HG03378 (cell line): ENCODE measurements at regions not wholly inside any gene's neighbourhood (a gene's known extent, or its start where the extent isn't known, plus 50 kb on each side); places are given as distances from the start of the nearest gene placed in this dataset.
"Not testable (repeated sequence)": the region's sequence is repeated elsewhere in the genome, so short reads cannot be mapped to it uniquely, and the experiment has no call there.

Source experiments
- ATAC-seq: cut with Tn5 transposase; IDR thresholded peaks from one replicate; pipeline ENCODE4 v1.9.1; 2021; ENCODE audit warnings: mild to moderate bottlenecking, moderate library complexity; ENCODE audit not compliant: unreplicated experiment

DNA sequence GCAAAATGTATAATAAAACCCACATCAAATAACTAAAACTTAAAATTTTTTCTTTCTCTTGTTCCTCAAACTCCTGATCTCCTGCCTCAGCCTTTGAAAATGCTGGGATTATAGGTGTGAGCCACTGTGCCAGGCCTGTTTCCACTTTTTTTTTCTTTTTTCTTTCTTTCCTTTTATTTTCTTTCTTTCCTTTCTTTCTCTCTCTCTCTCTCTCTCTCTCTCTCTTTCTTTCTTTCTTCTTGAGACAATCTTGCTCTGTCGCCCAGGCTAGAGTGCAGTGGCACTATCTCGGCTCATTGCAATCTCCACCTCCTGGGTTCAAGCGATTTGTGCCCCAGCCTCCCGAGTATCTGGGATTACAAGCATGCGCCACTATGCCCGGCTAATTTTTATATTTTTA lies 164.6 kb downstream of the OR2B2 start:
- no peak for ATAC-seq

GRCh38 chr6:27746860-27747259 lies 165.3 kb downstream of the OR2B2 start:
- not testable (repeated sequence) for ATAC-seq

DNA sequence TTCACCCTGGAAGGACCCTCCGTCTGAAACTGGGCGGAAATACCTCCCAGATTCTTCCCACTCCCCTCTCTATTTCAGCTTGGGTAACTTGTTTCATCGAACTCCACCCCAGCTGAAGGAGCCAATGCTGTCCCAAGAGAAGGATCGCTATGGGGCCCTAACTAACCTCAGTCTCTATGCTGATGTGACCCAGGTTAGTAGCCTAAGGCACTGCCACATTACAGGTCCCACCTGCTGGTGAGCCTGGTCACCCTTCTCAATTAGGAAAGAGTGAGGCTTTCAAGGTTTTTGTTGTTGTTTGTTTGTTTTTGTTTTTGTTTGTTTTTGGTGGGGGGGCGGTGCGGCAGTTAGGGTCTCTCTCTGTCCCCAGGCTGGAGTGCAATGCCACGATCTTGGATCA lies 168.4 kb downstream of the OR2B2 start:
- ATAC-seq, result no peak

GRCh38 chr6:27742833-27743573 lies 169.2 kb downstream of the OR2B2 start:
- ATAC-seq, result no peak

- ATAC-seq, result not testable (repeated sequence)
These were observed 172.3 kb downstream of the OR2B2 start for GRCh38 chr6:27739902-27740301.

DNA sequence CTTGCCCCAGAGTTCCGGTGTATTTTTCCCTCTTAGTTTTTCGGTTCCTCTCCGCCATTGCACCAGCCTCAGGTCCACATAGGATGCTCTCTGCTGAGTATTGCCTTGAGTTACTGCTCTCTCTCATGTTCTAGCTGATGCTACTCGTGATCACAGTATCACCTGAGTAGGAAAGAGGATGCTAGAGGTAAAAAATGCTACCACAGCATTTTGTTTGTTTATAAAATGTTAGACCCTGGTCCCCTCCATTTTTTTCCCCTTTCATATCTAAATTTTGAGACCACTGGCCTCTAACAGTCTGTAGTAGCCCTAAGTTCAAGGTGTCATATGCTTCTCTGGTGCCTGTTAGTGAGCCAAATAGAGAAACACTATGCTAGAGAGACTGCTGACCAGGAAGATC lies 175.5 kb downstream of the OR2B2 start:
- ATAC-seq, result no peak

- ATAC-seq, result no peak
These were observed 183.8 kb downstream of the OR2B2 start for GRCh38 chr6:27728442-27728841.

DNA sequence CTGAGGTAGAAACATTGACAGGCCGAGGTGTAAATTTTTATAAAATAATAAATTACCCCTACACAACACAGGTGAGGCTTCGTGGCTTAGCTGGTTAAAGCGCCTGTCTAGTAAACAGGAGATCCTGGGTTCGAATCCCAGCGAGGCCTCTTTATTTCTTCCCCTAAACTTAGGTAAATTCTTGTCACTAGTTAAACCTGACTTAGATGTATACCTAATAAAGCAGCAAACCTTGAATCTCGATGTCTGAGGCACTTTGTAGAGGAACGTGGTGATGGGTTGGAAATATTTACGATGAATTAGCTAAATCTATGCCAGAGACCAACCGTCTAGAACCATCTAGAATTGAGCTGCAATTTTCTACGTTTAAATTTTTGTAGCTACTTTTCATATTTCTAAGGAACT lies 185.6 kb downstream of the OR2B2 start:
- no peak for ATAC-seq

GRCh38 chr6:27720607-27721580 lies 191.3 kb downstream of the OR2B2 start:
- ATAC-seq, result no peak

DNA sequence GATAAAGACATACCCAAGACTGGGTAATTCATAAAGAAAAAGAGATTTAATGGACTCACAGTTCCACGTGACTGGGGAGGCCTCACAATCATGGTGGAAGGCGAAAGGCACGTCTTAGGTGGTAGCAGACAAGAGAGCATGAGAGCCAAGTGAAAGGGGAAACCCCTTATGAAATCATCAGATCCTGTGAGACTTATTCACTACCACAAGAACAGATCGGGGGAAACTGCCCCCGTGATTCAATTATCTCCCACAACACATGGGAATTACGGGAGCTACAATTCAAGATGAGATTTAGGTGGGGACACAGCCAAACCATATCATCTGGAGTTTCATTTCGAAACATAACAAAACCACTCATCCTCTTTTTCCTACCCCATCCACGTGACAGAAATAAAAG lies 193.2 kb downstream of the OR2B2 start:
- not testable (repeated sequence) for ATAC-seq

- ATAC-seq, result no peak
These were observed 205.8 kb downstream of the OR2B2 start for GRCh38 chr6:27706431-27706830.

GRCh38 chr6:27700337-27700736 lies 211.9 kb downstream of the OR2B2 start:
- no peak for ATAC-seq

DNA sequence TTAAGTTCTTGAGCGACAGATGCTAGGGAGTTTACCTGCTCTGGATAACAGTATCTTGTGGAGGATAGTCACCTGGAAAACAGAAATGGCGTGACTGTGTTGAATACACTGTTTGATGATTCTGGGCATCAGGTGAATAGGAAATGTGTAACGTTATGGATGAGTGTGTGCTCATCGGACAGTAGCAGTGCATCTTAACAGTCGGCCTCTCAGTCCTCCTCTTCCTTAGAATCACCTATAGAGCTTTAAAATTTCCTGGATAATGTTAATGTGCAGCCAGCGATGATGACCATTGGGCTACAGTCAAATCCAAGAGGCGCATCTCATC lies 217.7 kb downstream of the OR2B2 start:
- no peak for ATAC-seq

GRCh38 chr6:27693766-27694546 lies 218.2 kb downstream of the OR2B2 start:
- ATAC-seq, result no peak

DNA sequence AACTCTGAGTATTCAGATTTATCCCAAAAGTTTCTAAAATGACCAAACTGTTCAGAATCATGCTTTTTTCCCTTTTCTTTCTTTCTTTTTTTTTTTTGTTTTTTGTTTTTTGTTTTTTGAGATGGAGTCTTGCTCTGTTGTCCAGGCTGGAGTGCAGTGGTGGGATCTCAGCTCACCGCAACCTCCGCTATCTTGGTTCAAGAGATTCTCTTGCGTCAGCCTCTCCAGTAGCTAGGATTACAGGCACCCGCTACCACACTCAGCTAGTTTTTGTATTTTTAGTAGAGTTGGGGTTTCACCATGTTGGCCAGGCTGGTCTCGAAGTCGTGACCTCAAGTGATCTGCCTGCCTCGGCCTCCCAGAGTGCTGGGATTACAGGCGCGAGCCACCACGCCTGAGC lies 219.2 kb upstream of the ZNF184 start:
- ATAC-seq, result not testable (repeated sequence)

DNA sequence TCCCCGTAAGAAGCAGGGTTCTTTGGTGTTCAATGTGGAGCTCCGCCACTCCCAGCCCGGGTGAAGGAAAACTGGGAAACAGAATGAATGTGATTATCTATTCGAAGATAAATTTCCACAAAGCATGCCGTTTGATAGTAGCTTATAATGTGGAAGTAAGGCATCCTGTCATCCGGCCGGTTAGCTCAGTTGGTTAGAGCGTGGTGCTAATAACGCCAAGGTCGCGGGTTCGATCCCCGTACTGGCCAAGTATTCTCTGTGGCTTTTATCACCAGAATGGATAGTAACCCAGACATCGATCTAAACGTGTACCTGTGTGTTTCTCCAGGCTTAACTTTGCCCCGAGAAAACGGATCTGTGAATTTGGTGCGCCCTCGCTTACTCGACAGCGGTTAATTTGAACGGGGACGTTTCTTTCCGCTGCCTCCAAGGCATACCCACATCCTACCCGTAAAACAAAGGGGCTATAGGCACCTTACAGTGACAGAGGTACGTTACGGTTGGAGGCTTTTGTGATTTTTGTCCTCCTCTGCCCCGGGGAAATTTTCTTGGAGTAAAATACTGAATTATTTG lies 215.2 kb upstream of the ZNF184 start:
- peak; percentile 57 for ATAC-seq

DNA sequence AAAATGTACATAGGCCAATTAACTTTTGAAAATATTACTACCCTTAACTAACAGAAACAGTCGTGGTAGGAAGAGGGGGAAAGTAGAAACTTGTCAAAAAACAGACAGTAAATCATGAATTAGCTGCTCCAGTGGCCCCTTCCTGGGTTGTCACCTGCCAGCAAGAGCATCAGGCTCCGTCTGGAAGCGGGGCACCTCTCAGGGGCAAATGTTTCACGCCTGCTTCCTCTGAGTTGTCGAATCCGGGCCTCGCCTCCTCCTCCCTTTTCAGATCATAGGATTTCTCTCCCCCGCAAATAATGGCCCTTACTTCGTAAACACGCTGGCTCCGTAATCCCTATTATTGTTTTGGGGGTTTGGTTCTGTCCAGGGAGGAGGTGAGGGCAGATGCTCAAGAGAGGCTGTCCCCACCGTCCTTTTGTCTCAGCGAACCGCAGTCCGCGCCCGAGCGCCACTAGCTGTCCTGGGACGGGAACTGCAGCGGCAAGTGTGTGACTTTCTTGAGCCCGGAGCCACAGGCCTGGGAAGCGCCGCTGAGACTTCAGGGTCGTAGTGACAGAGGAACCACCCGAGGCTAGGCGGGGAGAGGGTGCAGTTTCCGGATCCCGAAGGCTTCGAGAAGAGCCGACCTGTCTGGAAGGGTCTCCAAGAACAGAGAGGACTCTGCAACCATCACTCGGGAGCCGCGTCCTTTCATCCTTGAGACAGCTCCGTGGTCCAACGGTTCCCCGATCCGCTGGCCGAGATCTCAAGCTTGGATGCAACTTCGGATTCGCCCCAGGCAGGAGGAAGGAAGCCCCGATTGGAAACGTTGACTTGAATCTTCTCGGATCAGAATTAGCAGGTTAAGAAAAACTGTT lies 214.5 kb upstream of the ZNF184 start:
- ATAC-seq, result peak; percentile 47

- ATAC-seq, result no peak
These were observed 212.4 kb upstream of the ZNF184 start for GRCh38 chr6:27685279-27685678.

DNA sequence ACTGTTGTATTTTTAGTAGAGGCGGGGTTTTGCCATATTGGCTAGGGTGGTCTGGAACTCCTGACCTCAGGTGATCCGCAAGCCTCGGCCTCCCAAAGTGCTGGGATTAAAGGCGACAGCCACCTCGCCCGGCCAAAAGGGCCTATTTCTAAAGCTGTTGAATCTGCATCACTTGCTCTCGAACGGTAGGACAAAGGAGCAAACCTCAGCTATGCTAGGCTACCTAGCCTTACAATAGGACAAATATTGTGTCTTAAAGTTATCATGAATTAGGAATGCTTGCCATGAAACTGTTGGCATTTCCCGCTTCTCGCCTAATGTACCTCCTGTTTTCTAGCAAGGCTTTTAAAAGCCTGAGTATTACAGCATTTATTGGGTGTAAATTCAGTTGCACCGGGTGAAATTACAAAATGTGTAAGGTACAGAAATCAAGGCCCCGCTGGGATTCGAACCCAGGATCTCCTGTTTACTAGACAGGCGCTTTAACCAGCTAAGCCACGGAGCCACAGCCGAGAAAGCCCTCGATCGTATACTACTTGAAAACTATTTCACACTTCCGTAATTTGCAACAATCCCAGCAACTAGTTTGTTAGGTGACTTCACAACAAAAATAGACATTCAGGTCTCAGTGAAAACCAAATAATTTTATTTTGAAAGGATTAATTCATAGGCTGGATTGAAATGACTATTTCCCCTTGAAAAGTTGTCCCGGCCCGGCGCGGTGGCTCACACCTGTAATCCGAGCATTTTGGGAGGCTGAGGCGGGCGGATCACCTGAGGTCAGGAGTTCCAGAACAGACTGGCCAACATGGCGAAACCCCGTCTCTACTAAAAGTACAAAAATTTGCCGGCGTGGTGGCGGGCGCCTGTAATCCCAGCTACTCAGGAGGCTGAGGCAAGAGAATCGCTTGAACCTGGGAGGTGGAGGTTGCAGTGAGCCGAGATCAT lies 211.6 kb upstream of the ZNF184 start:
- no peak for ATAC-seq
